ENCODE measurements at regions not wholly inside any gene's neighbourhood (a gene's known extent, or its start where the extent isn't known, plus 50 kb on each side); places are given as distances from the start of the nearest gene placed in this dataset.

GRCh38 chr6:142605922-142606485 is 304.2 kb downstream of the ADGRG6 start:
- Histone ChIP-seq H3K9me3 (no peaks in the 10 kb centered on the region), H3K36me3 (no peaks in the 10 kb centered on the region), H3K4me1 (no peaks in the 10 kb centered on the region), H3K27me3 (ENCODE audit: low read depth) (no peaks in the 10 kb centered on the region), H3K4me3 (no peak overlapping the region), H3K27ac (no peak overlapping the region)
- DNase-seq (no peak), ATAC-seq (peak in 1 of 2 donors; percentile 41)
- no peak for TF ChIP-seq CTCF (IDR thresholded peaks at IDR 0.05)
- intact Hi-C loops (cut with DNase I), result no loop called here

DNA sequence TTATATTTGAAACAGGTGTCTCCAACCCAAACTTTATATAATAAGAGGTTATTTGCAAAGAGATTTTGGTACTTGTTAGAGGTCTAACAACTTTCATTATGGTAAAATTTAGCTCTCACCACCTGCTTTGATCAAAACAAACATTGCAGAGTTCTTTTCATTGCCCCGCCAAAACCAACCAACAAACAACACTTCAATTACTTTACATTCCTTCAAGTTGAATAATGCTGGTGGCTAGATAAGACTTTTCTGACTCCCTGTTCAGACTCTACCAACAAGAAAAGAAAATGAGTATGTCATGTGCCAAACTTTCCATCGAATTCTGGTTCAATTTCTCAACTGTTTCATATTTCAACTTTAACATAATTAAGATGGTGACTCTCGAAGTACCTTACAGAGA is 311.1 kb downstream of the ADGRG6 start:
- Histone ChIP-seq H3K36me3 (no peaks in the 10 kb centered on the region), H3K4me3 (no peak overlapping the region), H3K27me3 (ENCODE audit: low read depth) (no peaks in the 10 kb centered on the region), H3K4me1 (no peaks in the 10 kb centered on the region), H3K27ac (no peak overlapping the region), H3K9me3 (no peaks in the 10 kb centered on the region)
- ATAC-seq, result peak in 1 of 2 donors; percentile 70
- DNase-seq, result no peak
- intact Hi-C loops (cut with DNase I), result no loop called here
- no peak for TF ChIP-seq CTCF (IDR thresholded peaks at IDR 0.05)

- no peak for TF ChIP-seq CTCF (IDR thresholded peaks at IDR 0.05)
- Histone ChIP-seq H3K4me3 (no peak overlapping the region), H3K27ac (no peak overlapping the region), H3K4me1 (no peaks in the 10 kb centered on the region), H3K36me3 (no peaks in the 10 kb centered on the region), H3K27me3 (ENCODE audit: low read depth) (no peaks in the 10 kb centered on the region), H3K9me3 (no peaks in the 10 kb centered on the region)
- no peak for DNase-seq
- intact Hi-C loops (cut with DNase I), result no loop called here
- ATAC-seq, result no peak
Observed at GRCh38 chr6:142613981-142614380, 312.2 kb downstream of the ADGRG6 start.

- TF ChIP-seq CTCF (IDR thresholded peaks at IDR 0.05), result no peak
- H3K4me1 ChIP-seq, result no peaks in the 10 kb centered on the region
- DNase-seq, result no peak
- no peak for ATAC-seq
- H3K36me3 ChIP-seq, result no peaks in the 10 kb centered on the region
- H3K27ac ChIP-seq, result no peak overlapping the region
- H3K9me3 ChIP-seq, result no peaks in the 10 kb centered on the region
- intact Hi-C loops (cut with DNase I), result no loop called here
- H3K4me3 ChIP-seq, result no peak overlapping the region
- H3K27me3 ChIP-seq (ENCODE audit: low read depth), result no peaks in the 10 kb centered on the region
Observed at GRCh38 chr6:142617158-142617557, 315.4 kb downstream of the ADGRG6 start.

- ATAC-seq (no peak), DNase-seq (no peak)
- no peaks in the 10 kb centered on the region for H3K27me3 ChIP-seq (ENCODE audit: low read depth)
- no peaks in the 10 kb centered on the region for H3K4me1 ChIP-seq
- intact Hi-C loops (cut with DNase I), result no loop called here
- H3K36me3 ChIP-seq, result no peaks in the 10 kb centered on the region
- H3K27ac ChIP-seq, result no peak overlapping the region
- no peak overlapping the region for H3K4me3 ChIP-seq
- no peak for TF ChIP-seq CTCF (IDR thresholded peaks at IDR 0.05)
- no peaks in the 10 kb centered on the region for H3K9me3 ChIP-seq
Observed at GRCh38 chr6:142621822-142622221, 320.0 kb downstream of the ADGRG6 start.

All from lower lobe of right lung (tissue), 2 donors.